ENCODE measurements at regions not wholly inside any gene's neighbourhood (a gene's known extent, or its start where the extent isn't known, plus 50 kb on each side); places are given as distances from the start of the nearest gene placed in this dataset.
A peak's percentile ranks its signal among the peaks of the same experiment; 100 is the strongest.
"Not testable (repeated sequence)": the region's sequence is repeated elsewhere in the genome, so short reads cannot be mapped to it uniquely, and the experiment has no call there.

DNA sequence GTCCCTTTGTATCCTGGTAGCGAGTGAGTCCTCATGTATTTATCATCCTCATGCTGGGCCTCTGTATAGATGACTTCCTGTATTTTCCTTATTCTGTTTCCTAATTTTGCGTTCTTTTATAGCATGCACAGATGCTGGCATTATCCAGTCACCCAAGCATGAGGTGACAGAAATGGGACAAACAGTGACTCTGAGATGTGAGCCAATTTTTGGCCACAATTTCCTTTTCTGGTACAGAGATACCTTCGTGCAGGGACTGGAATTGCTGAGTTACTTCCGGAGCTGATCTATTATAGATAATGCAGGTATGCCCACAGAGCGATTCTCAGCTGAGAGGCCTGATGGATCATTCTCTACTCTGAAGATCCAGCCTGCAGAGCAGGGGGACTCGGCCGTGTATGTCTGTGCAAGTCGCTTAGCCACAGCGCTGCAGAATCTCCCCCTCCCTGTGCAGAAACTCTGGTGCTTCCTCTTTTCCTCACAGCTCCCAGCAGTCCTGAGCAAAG, 183.1 kb upstream of the PRSS58 start:
- DNase-seq, result no peak

DNA sequence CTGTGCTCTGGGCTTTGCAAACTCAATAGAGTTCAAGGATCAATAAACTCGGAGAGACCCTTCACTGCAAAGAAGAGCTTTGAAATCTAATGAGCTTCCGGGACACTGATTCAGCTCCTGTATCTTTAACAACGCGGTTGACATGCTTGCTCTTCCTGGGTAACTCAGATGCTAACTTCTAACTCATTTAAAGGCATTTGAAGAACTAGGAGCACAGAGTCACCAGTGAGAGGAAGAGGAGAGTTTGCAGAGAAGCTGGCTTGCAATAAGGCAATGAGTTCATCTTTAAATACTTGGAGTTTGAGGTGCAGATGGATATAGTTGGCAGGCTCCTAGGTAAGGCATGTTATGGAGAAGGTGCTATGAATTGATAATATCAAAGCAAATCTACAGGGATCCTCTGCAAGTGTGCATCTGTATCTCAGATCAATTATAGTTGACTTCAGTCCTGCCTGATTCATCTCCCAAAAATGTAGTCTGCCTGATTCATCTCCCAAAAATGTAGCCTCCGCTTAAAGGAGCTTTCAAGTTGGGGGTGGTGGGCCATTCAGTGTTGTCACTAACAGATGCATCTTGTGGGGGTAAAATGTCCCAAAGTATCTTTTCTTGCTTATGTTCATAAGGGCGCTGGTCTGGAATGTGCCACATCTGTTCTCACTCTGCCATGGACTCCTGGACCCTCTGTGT, 182.5 kb upstream of the PRSS58 start:
- DNase-seq, result peak in 1 of 3 donors; percentile 81

DNA sequence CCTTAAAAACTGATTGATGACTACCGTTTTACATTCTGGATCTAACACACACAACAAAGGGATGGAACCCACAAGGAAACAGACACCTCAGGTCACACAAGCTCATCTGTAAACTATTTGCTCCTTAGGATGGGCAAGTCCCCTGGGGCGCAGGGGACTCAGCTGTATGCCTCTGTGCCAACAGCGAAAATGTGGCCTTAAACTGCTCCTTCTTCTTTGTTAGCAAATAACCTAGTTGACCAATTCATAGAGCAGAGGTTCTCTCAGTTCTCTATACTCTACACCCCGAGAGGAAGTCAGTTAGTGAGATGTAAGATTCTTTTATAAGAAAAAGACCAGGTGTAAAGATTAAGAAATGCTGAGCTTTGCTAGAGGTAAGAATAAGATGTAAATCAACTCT, 181.9 kb upstream of the PRSS58 start:
- DNase-seq, result no peak

DNA sequence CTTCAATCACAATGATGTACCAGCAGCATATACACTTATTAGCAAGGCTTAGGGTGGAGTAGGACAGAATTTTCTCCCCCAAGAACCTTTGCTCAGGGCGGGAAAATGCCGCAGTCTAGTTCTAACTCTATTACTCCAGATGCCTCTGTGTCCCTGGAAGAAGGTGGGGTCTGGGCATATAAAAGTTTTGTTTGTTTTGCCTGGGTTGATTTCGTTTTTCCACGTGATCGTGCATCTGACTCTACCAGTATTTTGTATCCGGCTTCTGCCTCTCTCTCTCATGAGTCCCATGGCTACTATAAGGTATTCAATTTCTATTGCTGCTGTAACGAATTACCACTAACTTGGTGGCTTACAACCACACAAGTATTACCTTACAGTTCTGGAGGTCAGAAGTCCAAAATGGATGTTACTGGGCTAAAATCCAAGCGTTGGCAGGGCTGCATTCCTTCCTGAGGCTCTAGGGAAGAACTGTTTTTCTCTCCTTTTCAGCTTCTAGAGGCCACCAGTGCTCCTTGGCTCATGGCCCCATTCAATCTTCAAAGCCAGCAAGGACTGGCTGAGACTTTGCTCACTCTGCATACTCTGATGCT, 181.2 kb upstream of the PRSS58 start:
- no peak for DNase-seq

DNA sequence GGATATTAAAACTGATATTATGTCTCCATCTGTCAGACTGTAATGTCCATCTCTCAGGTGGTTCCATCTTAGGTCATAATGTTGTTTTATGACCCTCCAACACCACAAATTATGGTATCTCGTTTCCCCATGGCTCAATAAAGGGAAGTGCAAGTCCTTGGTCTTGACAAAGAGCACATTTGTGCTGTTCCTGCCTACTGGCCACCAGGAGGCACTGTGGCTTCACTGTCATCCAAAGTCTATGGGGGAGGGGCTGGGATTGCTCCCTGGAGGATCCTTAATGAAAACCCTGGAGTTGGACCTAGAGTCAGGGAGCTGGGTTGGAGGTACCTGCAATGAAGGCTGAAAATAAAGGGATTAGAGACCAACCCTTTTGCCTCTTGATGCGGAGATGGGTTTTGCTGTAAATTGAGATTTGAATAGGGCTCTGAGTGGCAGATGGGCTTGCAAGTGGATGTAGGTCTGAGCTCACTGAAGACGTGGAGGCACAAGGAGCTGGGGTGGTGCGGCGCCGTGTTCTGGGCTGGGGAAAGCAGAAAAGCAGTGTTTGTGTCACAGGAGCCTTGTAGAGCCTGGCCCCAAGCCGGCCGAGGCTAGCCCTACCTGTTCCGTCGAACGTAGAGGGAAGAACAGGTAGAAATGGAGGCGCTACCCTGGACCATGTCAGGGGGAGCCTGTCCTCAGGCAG, 180.5 kb upstream of the PRSS58 start:
- DNase-seq, result peak in 2 of 3 donors; percentile 7 to 21

DNA sequence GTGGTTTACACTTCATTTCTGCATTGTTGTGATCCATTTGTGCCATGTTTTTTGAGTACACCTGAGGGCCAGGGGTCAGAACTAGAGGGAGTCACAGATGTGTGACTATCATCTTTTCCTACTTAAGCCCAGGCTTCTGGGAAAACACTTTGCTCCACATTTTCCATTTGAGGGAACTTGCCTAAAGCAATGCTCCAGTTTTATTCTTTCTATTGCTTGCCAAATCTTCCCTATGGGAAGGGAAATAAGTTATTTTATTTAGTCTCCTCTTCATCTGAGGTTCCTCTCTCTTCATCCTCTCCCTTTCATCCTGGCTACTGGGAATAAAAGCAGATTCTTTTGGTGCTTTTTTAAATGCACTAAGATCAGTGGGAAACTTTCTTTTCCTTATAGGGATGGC, 179.9 kb upstream of the PRSS58 start:
- DNase-seq, result peak in 2 of 3 donors; percentile 16 to 37

DNA sequence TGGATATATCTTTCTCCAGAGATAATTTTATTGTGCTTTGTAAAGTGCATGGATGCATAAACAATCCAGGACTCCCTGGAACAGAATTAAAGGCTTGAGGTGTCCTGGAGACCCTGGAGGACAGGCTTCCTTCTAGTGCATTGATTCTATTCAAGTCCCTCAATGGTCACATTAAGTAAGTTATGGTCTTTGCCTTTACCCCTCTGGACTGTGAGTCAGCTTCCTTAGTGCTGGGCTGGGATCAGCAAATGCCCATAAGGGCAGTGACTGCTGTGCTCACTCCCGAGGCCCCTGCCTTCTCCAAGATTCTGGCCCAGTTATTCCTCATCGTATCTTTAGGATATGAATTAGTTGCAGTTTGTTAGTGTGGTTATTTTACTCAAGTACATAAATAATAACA, 178.7 kb upstream of the PRSS58 start:
- no peak for DNase-seq

DNA sequence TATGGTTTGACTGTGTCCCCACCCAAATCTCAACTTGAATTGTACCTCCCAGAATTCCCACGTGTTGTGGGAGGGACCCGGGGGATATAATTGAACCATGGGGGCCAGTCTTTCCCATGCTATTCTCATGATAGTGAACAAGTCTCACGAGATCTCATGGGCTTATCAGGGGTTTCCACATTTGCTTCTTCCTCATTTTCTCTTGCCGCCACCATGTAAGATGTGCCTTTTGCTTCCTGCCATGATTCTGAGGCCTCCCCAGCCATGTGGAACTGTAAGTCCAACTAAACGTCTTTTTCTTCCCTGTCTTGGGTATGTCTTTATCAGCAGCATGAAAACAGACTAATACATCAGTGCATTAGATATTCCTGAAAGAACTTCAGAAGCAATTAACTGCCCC, 177.7 kb upstream of the PRSS58 start:
- DNase-seq, result not testable (repeated sequence)

DNA sequence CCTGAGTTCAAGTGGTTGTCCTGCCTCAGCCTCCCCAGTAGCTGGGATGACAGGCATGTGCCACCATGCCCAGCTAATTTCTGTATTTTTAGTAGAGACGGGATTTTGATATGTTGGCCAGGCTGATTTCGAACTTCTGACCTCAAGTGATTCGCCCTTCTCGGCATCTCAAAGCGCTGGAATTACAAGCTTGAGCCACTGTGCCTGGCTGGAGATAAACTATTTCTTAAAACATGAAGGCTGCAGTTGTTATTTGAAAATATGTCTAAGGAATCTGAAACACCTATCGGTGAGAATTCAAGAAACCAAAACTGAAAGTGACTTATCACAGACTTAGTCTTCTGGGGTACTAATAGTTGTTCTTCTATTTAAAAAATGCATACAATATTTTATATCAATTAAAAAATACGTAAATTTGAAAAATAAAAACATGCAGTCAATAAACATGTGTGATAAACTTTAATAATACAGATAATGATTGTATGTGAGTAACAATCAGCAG, 176.9 kb upstream of the PRSS58 start:
- no peak for DNase-seq

DNA sequence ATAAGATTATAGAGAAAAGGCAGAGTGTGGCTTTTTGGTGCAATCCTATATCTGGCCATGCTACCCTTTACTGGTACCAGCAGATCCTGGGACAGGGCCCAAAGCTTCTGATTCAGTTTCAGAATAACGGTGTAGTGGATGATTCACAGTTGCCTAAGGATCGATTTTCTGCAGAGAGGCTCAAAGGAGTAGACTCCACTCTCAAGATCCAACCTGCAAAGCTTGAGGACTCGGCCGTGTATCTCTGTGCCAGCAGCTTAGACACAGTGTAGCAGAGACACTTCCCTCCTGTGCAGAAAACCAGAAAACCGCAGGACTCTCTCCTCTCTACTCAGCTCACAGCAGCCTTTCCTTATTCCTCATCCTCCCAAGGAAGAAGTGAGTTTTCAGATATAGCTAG, 176.3 kb upstream of the PRSS58 start:
- not testable (repeated sequence) for DNase-seq

DNA sequence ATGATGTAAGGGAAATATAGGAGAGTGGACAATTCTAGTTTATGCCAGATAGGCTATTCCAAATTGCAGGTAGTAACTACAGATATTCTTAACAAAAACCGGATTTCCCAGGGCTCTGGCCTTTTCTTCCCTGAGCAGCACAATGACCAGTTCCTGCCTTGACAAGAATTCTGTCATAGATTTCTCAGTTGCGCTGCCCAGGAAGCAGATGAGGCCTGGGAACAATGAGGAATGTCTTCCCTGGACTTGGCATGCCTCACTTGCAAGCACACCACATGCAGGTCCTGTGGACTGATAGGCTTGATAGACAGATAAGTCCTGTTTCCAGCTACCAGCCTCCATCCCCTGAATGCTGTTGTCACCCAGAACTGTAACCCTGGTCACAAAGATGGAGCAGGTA, 174.5 kb upstream of the PRSS58 start:
- DNase-seq, result no peak

DNA sequence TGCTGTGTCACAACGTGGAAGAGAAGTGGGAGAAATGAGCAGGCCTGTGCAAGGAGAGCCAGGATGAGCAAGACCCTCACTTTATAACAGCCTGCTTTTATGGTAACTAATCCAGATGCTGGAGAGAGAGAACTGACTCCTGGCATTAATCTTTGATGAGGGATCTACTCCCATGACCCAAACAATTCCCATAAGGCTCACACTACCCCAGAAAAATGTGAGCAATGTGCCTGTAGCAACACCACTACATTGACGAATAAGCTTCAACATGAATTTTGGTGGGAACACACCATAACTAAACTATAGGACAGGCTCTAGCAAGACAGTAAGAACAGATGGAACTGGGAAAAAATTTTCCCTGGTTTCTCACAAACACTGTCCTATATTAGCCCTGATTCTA, 173.6 kb upstream of the PRSS58 start:
- DNase-seq, result no peak

DNA sequence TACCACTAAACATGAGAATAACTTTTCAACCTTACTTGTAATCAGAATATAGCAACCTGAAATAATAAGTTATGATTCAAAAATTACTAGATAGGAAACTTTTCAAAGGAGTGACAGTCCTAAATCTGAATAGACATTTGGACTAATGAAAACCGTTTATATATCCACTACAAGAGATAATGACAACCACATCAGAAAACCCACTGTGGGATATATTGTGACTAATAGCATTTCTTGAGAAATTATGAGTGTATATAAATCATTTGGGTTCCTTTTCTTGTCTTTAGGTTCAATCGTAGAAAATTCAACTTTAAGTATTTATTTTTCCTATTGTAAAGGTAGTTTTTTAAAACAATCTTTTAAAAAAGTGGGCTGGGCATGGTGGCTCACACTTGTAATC, 170.2 kb upstream of the PRSS58 start:
- no peak for DNase-seq

DNA sequence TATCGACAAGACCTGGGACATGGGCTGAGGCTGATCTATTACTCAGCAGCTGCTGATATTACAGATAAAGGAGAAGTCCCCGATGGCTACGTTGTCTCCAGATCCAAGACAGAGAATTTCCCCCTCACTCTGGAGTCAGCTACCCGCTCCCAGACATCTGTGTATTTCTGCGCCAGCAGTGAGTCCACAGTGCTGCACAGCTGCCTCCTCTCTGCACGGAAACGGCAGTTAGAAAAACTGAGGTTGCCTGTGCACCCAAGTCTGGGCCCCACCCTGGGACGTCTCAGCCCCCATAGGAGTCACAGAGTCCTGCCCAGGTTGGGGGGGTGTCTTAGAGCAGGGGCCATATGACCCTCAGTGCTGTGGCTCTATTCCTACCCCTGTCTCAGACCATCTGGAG, 167.4 kb upstream of the PRSS58 start:
- no peak for DNase-seq

DNA sequence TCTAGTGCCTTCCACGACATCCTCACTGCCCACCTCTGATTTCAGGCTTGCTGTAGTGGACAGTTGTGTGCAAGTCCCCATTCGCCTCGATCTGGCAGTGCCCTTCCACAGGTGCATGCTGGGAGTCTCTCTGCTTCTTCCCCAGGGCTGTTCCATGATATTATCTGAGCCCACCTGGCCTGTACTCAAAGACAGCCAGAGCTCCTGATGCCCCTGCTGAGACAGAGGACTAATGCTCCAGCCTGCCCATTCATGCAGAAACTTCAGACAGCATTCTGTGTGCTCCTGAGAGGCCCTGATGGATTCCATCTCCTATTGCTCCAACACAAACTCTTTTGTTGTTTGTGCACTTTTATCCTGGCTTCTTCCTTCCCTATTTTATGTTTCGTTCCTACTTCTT, 164.8 kb upstream of the PRSS58 start:
- no peak for DNase-seq

DNA sequence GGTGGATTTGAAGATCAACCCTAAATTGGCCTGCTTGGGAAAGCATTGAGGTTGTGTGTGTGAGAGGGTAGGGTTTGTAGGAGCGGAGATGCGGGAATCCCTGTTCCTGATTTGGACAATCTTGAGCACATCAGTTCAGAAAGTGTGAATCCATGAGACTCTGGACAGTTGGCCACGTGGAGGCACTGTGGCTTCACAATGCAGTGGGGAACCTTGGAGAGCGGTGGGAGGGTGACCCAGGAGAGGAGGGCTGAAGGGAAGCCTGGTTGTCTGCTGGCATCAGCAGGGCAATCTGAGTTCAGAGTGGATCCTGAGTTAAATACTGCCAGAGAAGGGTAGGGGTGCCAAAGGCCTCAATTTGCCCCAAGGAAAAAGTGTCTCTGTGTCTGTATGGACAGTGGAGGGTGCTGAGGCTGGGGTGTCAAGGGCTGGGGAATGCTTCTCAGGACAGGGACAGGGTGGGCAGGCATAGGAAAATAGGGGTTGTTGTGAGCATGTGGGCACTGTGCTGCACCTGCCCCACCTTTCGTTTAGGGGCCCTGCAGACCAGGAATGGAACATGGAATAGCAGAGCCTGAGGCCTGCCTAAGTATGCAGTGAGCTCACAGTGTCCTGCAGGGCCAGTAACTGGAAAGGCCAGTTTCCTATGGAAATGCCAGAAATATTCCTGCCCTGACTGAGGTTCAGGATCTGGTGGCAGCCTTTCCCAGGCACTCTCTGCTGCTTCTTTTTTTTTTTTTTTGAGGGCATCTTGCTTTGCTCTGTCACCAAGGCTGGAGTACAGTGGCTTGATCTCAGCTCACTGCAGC, 162.9 kb upstream of the PRSS58 start:
- DNase-seq, result no peak

DNA sequence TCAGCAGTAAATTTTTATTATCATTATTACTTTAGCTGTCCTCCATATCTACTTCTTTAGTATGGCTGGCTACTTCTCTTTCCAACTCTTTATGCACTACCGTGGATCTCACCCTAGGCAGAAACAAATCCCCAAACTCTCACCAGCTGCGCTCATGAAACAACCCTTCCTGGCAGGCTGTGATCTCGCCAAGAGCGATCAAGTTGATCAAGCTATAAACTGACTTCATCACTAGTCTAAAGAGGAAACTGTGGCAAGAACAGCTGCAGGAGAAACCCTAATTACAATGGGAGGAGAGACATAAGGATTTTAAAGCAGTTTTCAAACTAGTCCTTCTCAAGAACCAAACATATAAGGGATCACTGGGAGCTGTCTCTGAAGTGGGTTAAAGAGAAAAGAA, 160.5 kb upstream of the PRSS58 start:
- no peak for DNase-seq

DNA sequence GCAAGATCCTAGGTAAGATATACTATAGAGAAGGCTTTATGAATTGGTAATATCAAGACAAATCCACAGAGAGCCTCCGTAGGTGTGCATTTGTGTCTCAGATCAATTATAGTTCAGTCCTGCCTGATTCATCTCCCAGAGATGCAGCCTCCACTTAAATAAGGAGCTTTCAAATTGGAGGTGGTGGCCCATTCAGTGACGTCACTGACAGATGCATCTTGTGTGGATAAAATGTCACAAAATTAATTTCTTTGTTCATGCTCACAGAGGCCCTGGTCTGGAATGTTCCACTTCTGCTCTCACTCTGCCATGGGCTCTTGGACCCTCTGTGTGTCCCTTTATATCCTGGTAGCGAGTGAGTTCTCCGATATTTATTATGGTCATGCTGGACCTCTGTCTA, 157.1 kb upstream of the PRSS58 start:
- DNase-seq, result no peak

DNA sequence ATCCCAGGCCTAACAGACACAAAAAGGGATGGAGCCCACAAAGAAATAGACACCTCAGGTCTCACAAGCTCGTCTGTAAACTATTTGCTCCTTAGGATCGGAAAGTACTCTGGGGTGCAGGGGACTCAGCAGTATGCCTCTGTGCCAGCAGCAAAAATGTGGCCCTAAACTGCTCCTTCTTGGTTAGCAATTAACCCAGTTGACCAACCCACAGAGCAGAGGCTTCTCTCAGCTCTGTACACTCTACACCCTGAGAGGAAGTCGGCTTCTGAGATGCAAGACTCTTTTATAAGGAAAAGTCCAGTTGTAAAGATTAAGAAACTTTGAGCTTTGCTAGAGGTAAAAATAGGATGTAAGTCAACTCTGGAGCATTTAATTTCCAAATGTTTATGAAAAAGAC, 156.3 kb upstream of the PRSS58 start:
- no peak for DNase-seq

DNA sequence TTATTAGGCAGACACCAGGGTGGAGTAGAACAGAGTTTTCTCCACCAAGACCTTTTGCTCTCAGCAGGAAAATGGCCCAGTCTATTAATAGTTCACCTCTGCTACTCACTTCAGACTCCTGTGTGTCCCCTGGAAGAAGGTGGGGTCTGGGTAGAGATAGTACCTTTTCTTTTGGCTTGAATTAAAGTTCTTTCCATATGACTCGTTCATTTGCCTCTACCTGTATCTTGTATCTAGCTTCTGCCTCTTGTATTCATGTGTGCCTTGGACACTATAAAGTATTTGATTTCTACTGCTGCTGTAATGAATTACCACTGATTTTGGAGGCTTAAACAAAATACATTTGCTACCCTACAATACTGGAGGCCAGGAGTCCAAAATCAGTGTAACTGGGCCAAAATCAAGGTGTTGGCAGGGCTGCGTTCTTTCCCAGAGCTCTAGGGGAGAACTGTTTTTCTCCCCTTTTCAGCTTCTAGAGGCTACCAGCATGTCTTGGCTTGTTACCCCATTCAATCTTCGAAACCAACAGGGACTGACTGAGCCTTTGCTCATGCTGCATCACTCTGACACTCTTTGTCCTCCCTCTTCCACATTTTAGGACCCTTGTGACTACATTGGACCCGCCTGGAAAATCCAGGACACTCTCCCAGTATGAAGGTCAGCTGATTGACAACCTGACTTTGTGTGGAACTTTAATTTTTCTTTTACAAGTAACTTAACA, 155.6 kb upstream of the PRSS58 start:
- DNase-seq, result no peak

DNA sequence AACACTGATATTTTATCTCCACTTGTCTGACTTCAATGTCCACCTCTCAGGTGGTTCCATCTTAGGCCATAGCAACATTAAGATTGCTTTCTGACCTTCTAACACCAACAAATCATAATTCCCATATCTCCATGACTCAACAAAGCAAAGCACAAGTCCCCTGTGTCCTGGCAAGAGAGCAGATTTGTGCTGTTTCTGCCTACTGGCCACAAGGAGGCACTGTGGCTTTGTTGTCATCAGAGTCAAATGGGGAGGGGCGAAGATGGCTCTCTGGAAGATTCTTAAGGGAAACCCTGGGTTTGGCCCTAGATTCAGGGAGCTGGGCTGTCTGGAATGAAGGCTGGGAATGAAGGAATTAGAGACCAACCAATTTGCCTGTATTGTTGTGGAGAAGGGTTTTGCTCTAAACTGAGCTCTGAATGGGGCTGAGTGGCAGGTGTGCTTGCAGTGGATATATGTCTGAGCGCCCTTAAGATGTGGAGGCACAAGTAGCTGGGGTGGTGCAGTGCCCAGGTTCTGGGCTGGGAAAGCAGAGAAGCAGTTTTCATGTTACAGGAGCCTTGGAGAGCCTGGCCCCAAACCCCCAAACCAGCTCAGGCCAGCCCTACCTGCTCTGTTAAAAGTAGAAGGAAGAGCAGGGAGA, 154.8 kb upstream of the PRSS58 start:
- peak in 1 of 3 donors; percentile 26 for DNase-seq
